K562 (cell line): ENCODE measurements at regions not wholly inside any gene's neighbourhood (a gene's known extent, or its start where the extent isn't known, plus 50 kb on each side); places are given as distances from the start of the nearest gene placed in this dataset.

Experiments
- CREB1 ChIP-seq, 2 experiments: sonication (generic) in 1 of 2; formaldehyde crosslinking in 1 of 2; IDR thresholded peaks; 2 replicates each; pipeline versions ENCODE4 v1.6.1 to v1.8.0; 2012 to 2022; ENCODE audit warnings: inconsistent platforms in 1 of 2, mild to moderate bottlenecking in 1 of 2, missing genetic modification reagents in 1 of 2, moderate library complexity in 1 of 2
- CREM ChIP-seq: IDR thresholded peaks from 2 replicates; pipeline ENCODE4 v1.6.1; 2014; ENCODE audit warnings: antibody characterized with exemption, low read depth
- DPF2 ChIP-seq: fragments of 450-650 bp; IDR thresholded peaks from 2 replicates; pipeline ENCODE4 v1.6.1; 2016
- FOXA3 ChIP-seq, 2 experiments: fragments of 450-650 bp in 1 of 2; sonication (generic) in 1 of 2; formaldehyde crosslinking; IDR thresholded peaks in 1 of 2; conservative IDR thresholded peaks in 1 of 2; 2 replicates each; pipeline versions ENCODE4 v1.4.0 to v1.8.0; 2020 to 2022; ENCODE audit warnings: mild to moderate bottlenecking in 2 of 2, missing genetic modification reagents in 1 of 2
- FOXK1 ChIP-seq: sonication (generic); formaldehyde crosslinking; IDR thresholded peaks from 2 replicates; pipeline ENCODE4 v1.8.0; 2022; ENCODE audit warnings: missing genetic modification reagents, mild to moderate bottlenecking, borderline replicate concordance
- IRF2 ChIP-seq: sonication (generic); formaldehyde crosslinking; IDR thresholded peaks from 2 replicates; pipeline ENCODE4 v1.8.1; 2022; ENCODE audit warnings: mild to moderate bottlenecking, missing genetic modification reagents
- KLF16 ChIP-seq: IDR thresholded peaks from 2 replicates; pipeline ENCODE4 v1.6.1; 2016; ENCODE audit warnings: antibody characterized with exemption
- PHB ChIP-seq: fragments of 250-450 bp; sonication (Bioruptor Pico); IDR thresholded peaks from 2 replicates; pipeline ENCODE4 v1.5.0; 2021
- RFX1 ChIP-seq: fragments of 450-650 bp; IDR thresholded peaks from 2 replicates; pipeline ENCODE4 v1.6.1; 2016; ENCODE audit warnings: mild to moderate bottlenecking, moderate library complexity
- SIX5 ChIP-seq, 2 experiments: IDR thresholded peaks; 2 replicates each; pipeline ENCODE4 v1.6.1; 2011; ENCODE audit warnings: low read length in 2 of 2, borderline replicate concordance in 1 of 2, low read depth in 1 of 2, mild to moderate bottlenecking in 1 of 2, moderate library complexity in 1 of 2; ENCODE audit not compliant: insufficient read depth in 1 of 2
- TAF1 ChIP-seq: IDR thresholded peaks from 2 replicates; pipeline ENCODE4 v1.6.1; 2011; ENCODE audit warnings: mild to moderate bottlenecking, low read length, moderate library complexity; ENCODE audit not compliant: insufficient read depth, control insufficient read depth, severe bottlenecking; ENCODE audit errors: extremely low read depth
- TRIM28 ChIP-seq: fragments of 450-650 bp; IDR thresholded peaks from 2 replicates; pipeline ENCODE4 v1.6.1; 2017
- U2AF1 ChIP-seq: fragments of 200-400 bp; formaldehyde crosslinking; optimal IDR thresholded peaks from 2 replicates; pipeline ENCODE3; 2017; ENCODE audit warnings: mild to moderate bottlenecking, low read depth, low read length, moderate library complexity
- ZNF134 ChIP-seq: fragments of 250-450 bp; sonication (Bioruptor Pico); conservative IDR thresholded peaks from 2 replicates; pipeline ENCODE4 v1.4.0; 2020
- ZNF75A ChIP-seq: fragments of 450-650 bp; formaldehyde crosslinking; IDR thresholded peaks from 2 replicates; pipeline ENCODE4 v1.4.0; 2020; ENCODE audit warnings: mild to moderate bottlenecking
- ZNF830 ChIP-seq: fragments of 250-450 bp; sonication (Bioruptor Pico); IDR thresholded peaks from 2 replicates; pipeline ENCODE4 v1.5.0; 2021; ENCODE audit warnings: mild to moderate bottlenecking
- TF ChIP-seq, protein P1 (sequence below): sonication (generic); formaldehyde crosslinking; IDR thresholded peaks from 2 replicates; pipeline ENCODE4 v1.8.0; 2022; ENCODE audit warnings: mild to moderate bottlenecking, missing genetic modification reagents, borderline replicate concordance
- TF ChIP-seq, protein P2 (sequence below), 2 experiments: fragments of 450-650 bp in 1 of 2; sonication (generic) in 1 of 2; formaldehyde crosslinking in 1 of 2; IDR thresholded peaks in 1 of 2; conservative IDR thresholded peaks in 1 of 2; 2 replicates each; pipeline versions ENCODE4 v1.6.1 to v1.8.1; 2016 to 2023; ENCODE audit warnings: mild to moderate bottlenecking in 2 of 2, moderate library complexity in 2 of 2, inconsistent platforms in 1 of 2, missing genetic modification reagents in 1 of 2
- TF ChIP-seq, protein P3 (sequence below): fragments of 450-650 bp; IDR thresholded peaks from 2 replicates; pipeline ENCODE4 v1.6.1; 2016
- TF ChIP-seq, protein P4 (sequence below), 2 experiments: fragments of 250-450 bp in 1 of 2; fragments of 450-650 bp in 1 of 2; sonication (Bioruptor Pico) in 1 of 2; IDR thresholded peaks; 2 replicates each; pipeline versions ENCODE4 v1.6.1 to v1.8.0; 2016 to 2021; ENCODE audit warnings: mild to moderate bottlenecking in 2 of 2, moderate library complexity in 2 of 2, missing compliant biosample characterization in 1 of 2, missing genetic modification characterization in 1 of 2

DNA sequence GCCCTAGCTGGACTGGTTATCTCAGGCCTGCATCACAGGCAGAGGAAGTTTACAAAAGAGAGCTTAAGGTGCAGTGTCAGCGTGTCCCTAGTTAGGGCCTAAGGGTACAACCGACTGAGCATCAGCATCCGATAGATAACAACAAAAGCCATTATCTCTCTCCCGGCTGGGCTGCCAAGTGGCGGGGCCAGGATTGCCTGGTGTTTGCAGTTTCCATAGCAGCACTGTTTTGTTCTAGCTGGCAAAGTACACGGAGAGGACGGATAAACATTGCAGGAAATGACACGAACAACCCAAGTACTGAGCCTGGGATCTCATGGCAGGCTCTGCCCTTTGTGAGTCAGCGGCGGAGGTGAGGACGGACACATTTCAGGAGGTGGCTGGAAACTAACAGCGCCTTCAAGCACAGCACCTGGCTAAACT, 104.7 kb upstream of the NOCT start (continued):
- TF ChIP-seq RFX1 (peak; percentile 93), FOXA3 (CRISPR knock-in tag; conservative IDR thresholded peaks at IDR 0.05 in 1 of 2, IDR thresholded peaks at IDR 0.05 in 1 of 2) (peak in 1 of 2 experiments; percentile 75; a peak in 2 of 4 replicates), TAF1 (peak; percentile 31), ZNF75A (no peak), PHB (CRISPR knock-in tag) (no peak), ZNF830 (CRISPR knock-in tag) (no peak), TRIM28 (0 out of 2 replicates have a peak, but pooled peaks have one; percentile 58), IRF2 (CRISPR knock-in tag) (no peak), CREB1 (IDR thresholded peaks at IDR 0.05) (peak; percentile 76), CREB1 (CRISPR knock-in tag; IDR thresholded peaks at IDR 0.05) (no peak), U2AF1 (no peak), KLF16 (peak; percentile 86), SIX5 (IDR thresholded peaks at IDR 0.05; ENCODE audit: borderline replicate concordance in 1 of 2, insufficient read depth in 1 of 2, low read depth in 1 of 2, low read length in 2 of 2) (no peak), DPF2 (peak; percentile 96), FOXK1 (CRISPR knock-in tag) (0 out of 2 replicates have a peak, but pooled peaks have one; percentile 41), ZNF134 (peak; percentile 43; the same call in 1 of the 2 replicates), CREM (peak; percentile 78)
- TF ChIP-seq, protein P1, sequence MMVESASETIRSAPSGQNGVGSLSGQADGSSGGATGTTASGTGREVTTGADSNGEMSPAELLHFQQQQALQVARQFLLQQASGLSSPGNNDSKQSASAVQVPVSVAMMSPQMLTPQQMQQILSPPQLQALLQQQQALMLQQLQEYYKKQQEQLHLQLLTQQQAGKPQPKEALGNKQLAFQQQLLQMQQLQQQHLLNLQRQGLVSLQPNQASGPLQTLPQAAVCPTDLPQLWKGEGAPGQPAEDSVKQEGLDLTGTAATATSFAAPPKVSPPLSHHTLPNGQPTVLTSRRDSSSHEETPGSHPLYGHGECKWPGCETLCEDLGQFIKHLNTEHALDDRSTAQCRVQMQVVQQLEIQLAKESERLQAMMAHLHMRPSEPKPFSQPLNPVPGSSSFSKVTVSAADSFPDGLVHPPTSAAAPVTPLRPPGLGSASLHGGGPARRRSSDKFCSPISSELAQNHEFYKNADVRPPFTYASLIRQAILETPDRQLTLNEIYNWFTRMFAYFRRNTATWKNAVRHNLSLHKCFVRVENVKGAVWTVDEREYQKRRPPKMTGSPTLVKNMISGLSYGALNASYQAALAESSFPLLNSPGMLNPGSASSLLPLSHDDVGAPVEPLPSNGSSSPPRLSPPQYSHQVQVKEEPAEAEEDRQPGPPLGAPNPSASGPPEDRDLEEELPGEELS (CRISPR knock-in tag): 0 out of 2 replicates have a peak, but pooled peaks have one; percentile 60
- TF ChIP-seq, protein P2, sequence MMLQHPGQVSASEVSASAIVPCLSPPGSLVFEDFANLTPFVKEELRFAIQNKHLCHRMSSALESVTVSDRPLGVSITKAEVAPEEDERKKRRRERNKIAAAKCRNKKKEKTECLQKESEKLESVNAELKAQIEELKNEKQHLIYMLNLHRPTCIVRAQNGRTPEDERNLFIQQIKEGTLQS (IDR thresholded peaks at IDR 0.05): peak; percentile 61; the same call in 1 of the 2 replicates
- TF ChIP-seq, protein P2 (CRISPR knock-in tag; conservative IDR thresholded peaks at IDR 0.05): 0 out of 2 replicates have a peak, but pooled peaks have one; percentile 42
- TF ChIP-seq, protein P3, sequence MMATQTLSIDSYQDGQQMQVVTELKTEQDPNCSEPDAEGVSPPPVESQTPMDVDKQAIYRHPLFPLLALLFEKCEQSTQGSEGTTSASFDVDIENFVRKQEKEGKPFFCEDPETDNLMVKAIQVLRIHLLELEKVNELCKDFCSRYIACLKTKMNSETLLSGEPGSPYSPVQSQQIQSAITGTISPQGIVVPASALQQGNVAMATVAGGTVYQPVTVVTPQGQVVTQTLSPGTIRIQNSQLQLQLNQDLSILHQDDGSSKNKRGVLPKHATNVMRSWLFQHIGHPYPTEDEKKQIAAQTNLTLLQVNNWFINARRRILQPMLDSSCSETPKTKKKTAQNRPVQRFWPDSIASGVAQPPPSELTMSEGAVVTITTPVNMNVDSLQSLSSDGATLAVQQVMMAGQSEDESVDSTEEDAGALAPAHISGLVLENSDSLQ: peak; percentile 28; the same call in 1 of the 2 replicates
- TF ChIP-seq, protein P4, sequence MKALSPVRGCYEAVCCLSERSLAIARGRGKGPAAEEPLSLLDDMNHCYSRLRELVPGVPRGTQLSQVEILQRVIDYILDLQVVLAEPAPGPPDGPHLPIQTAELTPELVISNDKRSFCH (CRISPR knock-in tag; IDR thresholded peaks at IDR 0.05): no peak
- TF ChIP-seq, protein P4 (tag; IDR thresholded peaks at IDR 0.05): no peak
